Gastroesophageal sphincter (tissue), 3 donors: ENCODE measurements at regions not wholly inside any gene's neighbourhood (a gene's known extent, or its start where the extent isn't known, plus 50 kb on each side); places are given as distances from the start of the nearest gene placed in this dataset.

Source experiments
- EP300 ChIP-seq: sonication (generic); formaldehyde crosslinking; IDR thresholded peaks from one replicate; pipeline ENCODE4 v1.6.1; 2017; ENCODE audit warnings: antibody characterized with exemption, mild to moderate bottlenecking
- POLR2A ChIP-seq, 2 donors: fragments of 450-650 bp; IDR thresholded peaks; one replicate each; pipeline ENCODE4 v1.6.1; 2017; ENCODE audit warnings: antibody characterized with exemption in 2 of 2, mild to moderate bottlenecking in 2 of 2, moderate library complexity in 1 of 2
- POLR2AphosphoS5 ChIP-seq: sonication (generic); formaldehyde crosslinking; IDR thresholded peaks from one replicate; pipeline ENCODE4 v1.6.1; 2017; ENCODE audit warnings: antibody characterized with exemption
- TF ChIP-seq, protein P1 (sequence below), 4 experiments: fragments of 200-600 bp in 2 of 4; fragments of 450-650 bp in 2 of 4; sonication (generic) in 1 of 4; IDR thresholded peaks; one replicate each; pipeline ENCODE4 v1.5.1; 2017 to 2019; ENCODE audit warnings: antibody characterized with exemption in 4 of 4, mild to moderate bottlenecking in 2 of 4, moderate library complexity in 2 of 4

DNA sequence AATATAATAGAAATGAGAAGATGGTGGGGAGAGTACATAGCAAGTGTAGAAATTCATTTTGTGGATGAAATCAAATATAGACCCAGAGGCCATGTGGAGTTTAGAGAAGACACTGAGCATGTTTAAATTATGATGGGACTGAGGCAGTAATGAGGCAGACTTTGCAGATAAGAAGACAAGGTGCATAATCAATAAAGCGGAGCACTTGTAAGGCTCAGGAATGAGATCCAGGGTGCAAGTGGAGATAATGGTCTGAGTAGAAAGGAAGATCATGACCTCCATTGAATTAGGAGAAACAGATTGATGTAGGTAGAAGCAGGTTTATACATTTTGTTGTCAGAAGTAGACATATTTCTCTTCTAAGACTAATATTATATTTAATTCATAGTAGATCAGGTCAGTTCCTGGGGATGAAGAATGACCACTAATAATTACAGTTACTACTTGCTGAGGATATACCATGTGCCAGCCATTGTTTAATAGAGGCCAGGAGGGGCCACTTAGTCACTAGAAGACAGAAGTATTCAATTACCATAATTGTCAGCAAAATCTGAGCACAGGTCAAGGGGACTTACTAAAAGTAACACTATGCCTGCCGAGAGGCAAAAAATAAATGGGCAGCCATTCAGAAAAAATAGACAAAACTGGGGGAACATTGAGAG, 479.8 kb downstream of the DNAH5 start:
- TF ChIP-seq, protein P1, sequence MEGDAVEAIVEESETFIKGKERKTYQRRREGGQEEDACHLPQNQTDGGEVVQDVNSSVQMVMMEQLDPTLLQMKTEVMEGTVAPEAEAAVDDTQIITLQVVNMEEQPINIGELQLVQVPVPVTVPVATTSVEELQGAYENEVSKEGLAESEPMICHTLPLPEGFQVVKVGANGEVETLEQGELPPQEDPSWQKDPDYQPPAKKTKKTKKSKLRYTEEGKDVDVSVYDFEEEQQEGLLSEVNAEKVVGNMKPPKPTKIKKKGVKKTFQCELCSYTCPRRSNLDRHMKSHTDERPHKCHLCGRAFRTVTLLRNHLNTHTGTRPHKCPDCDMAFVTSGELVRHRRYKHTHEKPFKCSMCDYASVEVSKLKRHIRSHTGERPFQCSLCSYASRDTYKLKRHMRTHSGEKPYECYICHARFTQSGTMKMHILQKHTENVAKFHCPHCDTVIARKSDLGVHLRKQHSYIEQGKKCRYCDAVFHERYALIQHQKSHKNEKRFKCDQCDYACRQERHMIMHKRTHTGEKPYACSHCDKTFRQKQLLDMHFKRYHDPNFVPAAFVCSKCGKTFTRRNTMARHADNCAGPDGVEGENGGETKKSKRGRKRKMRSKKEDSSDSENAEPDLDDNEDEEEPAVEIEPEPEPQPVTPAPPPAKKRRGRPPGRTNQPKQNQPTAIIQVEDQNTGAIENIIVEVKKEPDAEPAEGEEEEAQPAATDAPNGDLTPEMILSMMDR (IDR thresholded peaks at IDR 0.05) = no peak
- TF ChIP-seq POLR2A (IDR thresholded peaks at IDR 0.05) (no peak), POLR2AphosphoS5 (no peak), EP300 (no peak)
